ENCODE measurements at regions not wholly inside any gene's neighbourhood (a gene's known extent, or its start where the extent isn't known, plus 50 kb on each side); places are given as distances from the start of the nearest gene placed in this dataset.

DNA sequence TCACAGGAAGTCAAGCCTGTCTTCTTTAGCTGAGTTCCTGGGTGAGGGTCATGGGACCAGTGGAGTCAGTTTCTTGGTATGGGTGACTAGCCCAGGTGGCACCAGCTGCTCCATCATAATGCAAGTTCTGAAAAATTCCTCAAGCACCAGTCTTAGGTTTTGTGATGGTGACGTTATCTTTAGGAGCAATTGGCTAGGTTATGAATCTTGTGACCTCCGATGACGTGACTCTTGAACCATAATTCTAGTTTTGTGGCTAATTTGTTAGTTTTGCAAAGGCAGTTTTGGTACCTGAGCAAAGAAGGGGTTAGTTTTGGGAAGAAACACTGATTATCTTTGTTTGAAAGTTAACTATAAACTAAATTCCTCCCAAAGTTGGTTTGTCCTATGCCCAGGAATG, 608.4 kb downstream of the VGLL3 start:
- Histone ChIP-seq H2BK5ac (ENCODE audit: low read depth, low read length, poor library complexity) (peak overlapping the region; percentile 14), H4K8ac (ENCODE audit: low read depth, low read length) (no peak overlapping the region), H3K27me3 (ENCODE audit: insufficient read depth, low read length) (no peaks in the 10 kb centered on the region), H3K4me1 (ENCODE audit: control insufficient read depth in 1 of 2, insufficient read depth in 2 of 2, low read length in 2 of 2) (peaks cover 0 to 3% of the 10 kb centered on the region in 2 experiments), H2AK5ac (ENCODE audit: low read length) (no peak overlapping the region), H3K4ac (ENCODE audit: low read depth, low read length) (no peak overlapping the region), H3K36me3 (ENCODE audit: control insufficient read depth in 1 of 2, insufficient read depth in 2 of 2, low read length in 2 of 2) (no peaks in the 10 kb centered on the region), H3K23ac (ENCODE audit: low read length) (no peak overlapping the region), H4K91ac (ENCODE audit: low read depth, low read length) (no peak overlapping the region), H3K9me3 (ENCODE audit: insufficient read depth, low read depth, low read length) (no peaks in the 10 kb centered on the region), H3K9ac (ENCODE audit: low read length) (no peak overlapping the region), H2BK120ac (ENCODE audit: insufficient read depth, low read length, poor library complexity) (no peak overlapping the region), H3K14ac (ENCODE audit: low read length) (no peak overlapping the region), H4K12ac (ENCODE audit: low read depth, low read length) (no peak overlapping the region), H2BK12ac (ENCODE audit: low read length) (peak overlapping the region; percentile 80), H3K18ac (ENCODE audit: low read length) (no peak overlapping the region), H3K4me2 (ENCODE audit: low read length) (no peak overlapping the region), H2AFZ (ENCODE audit: insufficient read depth, low read length, poor library complexity) (no peak overlapping the region), H3K4me3 (ENCODE audit: low read depth, low read length) (no peak overlapping the region), H3K79me2 (ENCODE audit: control insufficient read depth, insufficient read depth, low read length, poor library complexity) (no peaks in the 10 kb centered on the region), H3K27ac (ENCODE audit: low read depth, low read length) (no peak overlapping the region), H3K79me1 (ENCODE audit: low read length) (no peaks in the 10 kb centered on the region)
- WGBS (ENCODE audit: extremely low coverage, insufficient coverage, insufficient read length): no CpG with 5 or more reads among the region's 3 CpGs
- no peak for DNase-seq

DNA sequence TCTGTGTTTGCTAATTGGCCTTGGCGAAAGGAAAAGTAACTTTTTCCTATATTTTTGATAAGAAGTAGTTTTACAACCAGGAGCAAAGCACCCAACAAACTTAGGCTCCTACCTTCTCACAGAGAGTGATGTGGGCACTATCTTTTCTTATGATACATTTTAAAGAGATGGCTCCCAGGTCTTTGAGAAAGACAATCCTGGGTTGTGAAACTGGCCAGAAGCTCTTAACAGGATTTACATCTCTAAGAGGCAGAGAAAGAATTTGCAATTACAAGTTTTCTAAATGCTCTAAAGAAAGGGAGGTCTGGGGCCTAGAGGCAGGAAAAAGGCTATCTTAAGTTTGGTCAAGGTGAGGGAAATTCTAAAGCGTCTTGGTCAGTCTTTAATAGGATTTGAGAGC, 609.7 kb downstream of the VGLL3 start:
- no peak overlapping the region for H2BK120ac ChIP-seq (ENCODE audit: insufficient read depth, low read length, poor library complexity)
- H4K91ac ChIP-seq (ENCODE audit: low read depth, low read length): no peak overlapping the region
- H3K23ac ChIP-seq (ENCODE audit: low read length): no peak overlapping the region
- no peak overlapping the region for H3K27ac ChIP-seq (ENCODE audit: low read depth, low read length)
- no peak overlapping the region for H4K8ac ChIP-seq (ENCODE audit: low read depth, low read length)
- H3K36me3 ChIP-seq (ENCODE audit: control insufficient read depth in 1 of 2, insufficient read depth in 2 of 2, low read length in 2 of 2): no peaks in the 10 kb centered on the region
- no peak overlapping the region for H3K4ac ChIP-seq (ENCODE audit: low read depth, low read length)
- H3K14ac ChIP-seq (ENCODE audit: low read length): no peak overlapping the region
- no peak overlapping the region for H3K18ac ChIP-seq (ENCODE audit: low read length)
- H2AK5ac ChIP-seq (ENCODE audit: low read length): no peak overlapping the region
- H3K27me3 ChIP-seq (ENCODE audit: insufficient read depth, low read length): no peaks in the 10 kb centered on the region
- H2BK12ac ChIP-seq (ENCODE audit: low read length): no peak overlapping the region
- DNase-seq: no peak
- H3K4me3 ChIP-seq (ENCODE audit: low read depth, low read length): no peak overlapping the region
- H3K79me1 ChIP-seq (ENCODE audit: low read length): no peaks in the 10 kb centered on the region
- peaks cover 0 to 3% of the 10 kb centered on the region in 2 experiments for H3K4me1 ChIP-seq (ENCODE audit: control insufficient read depth in 1 of 2, insufficient read depth in 2 of 2, low read length in 2 of 2)
- H2AFZ ChIP-seq (ENCODE audit: insufficient read depth, low read length, poor library complexity): no peak overlapping the region
- no CpG with 5 or more reads among the region's 2 CpGs for WGBS (ENCODE audit: extremely low coverage, insufficient coverage, insufficient read length)
- no peaks in the 10 kb centered on the region for H3K79me2 ChIP-seq (ENCODE audit: control insufficient read depth, insufficient read depth, low read length, poor library complexity)
- H4K12ac ChIP-seq (ENCODE audit: low read depth, low read length): no peak overlapping the region
- H3K4me2 ChIP-seq (ENCODE audit: low read length): no peak overlapping the region
- H3K9me3 ChIP-seq (ENCODE audit: insufficient read depth, low read depth, low read length): no peaks in the 10 kb centered on the region
- H3K9ac ChIP-seq (ENCODE audit: low read length): no peak overlapping the region
- no peak overlapping the region for H2BK5ac ChIP-seq (ENCODE audit: low read depth, low read length, poor library complexity)

DNA sequence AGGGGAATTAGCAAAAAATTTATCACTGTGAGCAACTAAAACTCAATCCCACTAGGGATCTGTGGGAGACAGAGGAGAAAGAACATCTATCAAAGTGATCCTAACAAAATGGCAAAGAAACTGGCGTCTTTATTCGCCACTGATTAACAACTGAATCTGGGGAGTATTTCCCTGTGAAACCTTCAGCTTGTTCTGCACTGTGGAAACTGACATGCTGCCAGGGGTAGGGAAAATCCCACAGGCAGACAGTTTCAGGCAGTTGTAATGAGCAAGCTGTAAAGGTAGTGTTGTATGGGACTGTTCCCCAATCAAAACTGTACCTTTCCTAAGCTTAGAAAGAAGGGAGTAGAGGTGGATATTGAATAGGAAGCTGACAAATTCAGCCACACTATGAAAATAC, 611.7 kb downstream of the VGLL3 start:
- H3K14ac ChIP-seq (ENCODE audit: low read length): no peak overlapping the region
- no peak overlapping the region for H3K27ac ChIP-seq (ENCODE audit: low read depth, low read length)
- H3K36me3 ChIP-seq (ENCODE audit: control insufficient read depth in 1 of 2, insufficient read depth in 2 of 2, low read length in 2 of 2): no peaks in the 10 kb centered on the region
- H3K4ac ChIP-seq (ENCODE audit: low read depth, low read length): no peak overlapping the region
- H3K9me3 ChIP-seq (ENCODE audit: insufficient read depth, low read depth, low read length): no peaks in the 10 kb centered on the region
- H4K8ac ChIP-seq (ENCODE audit: low read depth, low read length): no peak overlapping the region
- no peak overlapping the region for H3K23ac ChIP-seq (ENCODE audit: low read length)
- H2BK12ac ChIP-seq (ENCODE audit: low read length): no peak overlapping the region
- DNase-seq: no peak
- no peak overlapping the region for H3K4me2 ChIP-seq (ENCODE audit: low read length)
- no peak overlapping the region for H2AK5ac ChIP-seq (ENCODE audit: low read length)
- H3K9ac ChIP-seq (ENCODE audit: low read length): no peak overlapping the region
- H3K18ac ChIP-seq (ENCODE audit: low read length): no peak overlapping the region
- no peak overlapping the region for H2BK5ac ChIP-seq (ENCODE audit: low read depth, low read length, poor library complexity)
- H2AFZ ChIP-seq (ENCODE audit: insufficient read depth, low read length, poor library complexity): no peak overlapping the region
- no peak overlapping the region for H4K12ac ChIP-seq (ENCODE audit: low read depth, low read length)
- peaks cover 0 to 3% of the 10 kb centered on the region in 2 experiments for H3K4me1 ChIP-seq (ENCODE audit: control insufficient read depth in 1 of 2, insufficient read depth in 2 of 2, low read length in 2 of 2)
- no peak overlapping the region for H4K91ac ChIP-seq (ENCODE audit: low read depth, low read length)
- no CpG with 5 or more reads among the region's 2 CpGs for WGBS (ENCODE audit: extremely low coverage, insufficient coverage, insufficient read length)
- no peaks in the 10 kb centered on the region for H3K79me1 ChIP-seq (ENCODE audit: low read length)
- H3K4me3 ChIP-seq (ENCODE audit: low read depth, low read length): no peak overlapping the region
- no peaks in the 10 kb centered on the region for H3K27me3 ChIP-seq (ENCODE audit: insufficient read depth, low read length)
- H2BK120ac ChIP-seq (ENCODE audit: insufficient read depth, low read length, poor library complexity): no peak overlapping the region
- H3K79me2 ChIP-seq (ENCODE audit: control insufficient read depth, insufficient read depth, low read length, poor library complexity): no peaks in the 10 kb centered on the region

DNA sequence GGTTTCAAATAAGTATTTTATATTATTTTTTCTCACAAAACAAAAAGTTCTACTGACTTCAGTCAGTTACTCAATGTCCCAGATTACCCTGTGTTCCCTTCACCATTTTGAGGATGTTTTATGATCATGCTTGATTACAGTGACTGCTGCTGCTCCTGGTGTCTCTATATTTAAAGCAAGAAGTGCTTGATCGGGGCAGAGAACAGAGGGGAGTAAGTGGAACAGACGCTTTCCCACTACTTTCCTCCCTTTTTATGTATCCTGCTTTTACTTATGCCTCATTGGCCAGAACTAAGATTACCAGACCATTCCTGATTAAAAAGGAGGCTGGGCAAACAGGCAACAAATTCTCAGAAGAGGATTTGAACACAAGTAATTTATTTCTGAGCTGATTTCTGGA, 612.1 kb downstream of the VGLL3 start:
- Histone ChIP-seq H2BK120ac (ENCODE audit: insufficient read depth, low read length, poor library complexity) (no peak overlapping the region), H4K8ac (ENCODE audit: low read depth, low read length) (no peak overlapping the region), H4K12ac (ENCODE audit: low read depth, low read length) (no peak overlapping the region), H3K27me3 (ENCODE audit: insufficient read depth, low read length) (no peaks in the 10 kb centered on the region), H3K23ac (ENCODE audit: low read length) (no peak overlapping the region), H3K79me2 (ENCODE audit: control insufficient read depth, insufficient read depth, low read length, poor library complexity) (no peaks in the 10 kb centered on the region), H3K4me3 (ENCODE audit: low read depth, low read length) (no peak overlapping the region), H2BK5ac (ENCODE audit: low read depth, low read length, poor library complexity) (no peak overlapping the region), H3K79me1 (ENCODE audit: low read length) (no peaks in the 10 kb centered on the region), H2AK5ac (ENCODE audit: low read length) (no peak overlapping the region), H4K91ac (ENCODE audit: low read depth, low read length) (no peak overlapping the region), H3K27ac (ENCODE audit: low read depth, low read length) (no peak overlapping the region), H2BK12ac (ENCODE audit: low read length) (no peak overlapping the region), H3K14ac (ENCODE audit: low read length) (no peak overlapping the region), H3K4ac (ENCODE audit: low read depth, low read length) (no peak overlapping the region), H3K18ac (ENCODE audit: low read length) (no peak overlapping the region), H2AFZ (ENCODE audit: insufficient read depth, low read length, poor library complexity) (no peak overlapping the region), H3K9ac (ENCODE audit: low read length) (no peak overlapping the region), H3K9me3 (ENCODE audit: insufficient read depth, low read depth, low read length) (no peaks in the 10 kb centered on the region), H3K4me2 (ENCODE audit: low read length) (no peak overlapping the region), H3K4me1 (ENCODE audit: control insufficient read depth in 1 of 2, insufficient read depth in 2 of 2, low read length in 2 of 2) (peaks cover 0 to 3% of the 10 kb centered on the region in 2 experiments), H3K36me3 (ENCODE audit: control insufficient read depth in 1 of 2, insufficient read depth in 2 of 2, low read length in 2 of 2) (no peaks in the 10 kb centered on the region)
- WGBS (ENCODE audit: extremely low coverage, insufficient coverage, insufficient read length): no CpG with 5 or more reads among the region's 2 CpGs
- no peak for DNase-seq
